Body of pancreas (tissue), 4 donors: ENCODE measurements at regions not wholly inside any gene's neighbourhood (a gene's known extent, or its start where the extent isn't known, plus 50 kb on each side); places are given as distances from the start of the nearest gene placed in this dataset.

Source experiments
- ATAC-seq: fragments of 150-250 bp; one replicate; pipeline ENCODE4 v1.9.1; 2016
- DNase-seq, 4 donors: peaks; one replicate each; pipeline ENCODE4 v3.0.0-alpha.2; 2019
- H3K27ac ChIP-seq, 4 donors: fragments of 200-600 bp; sonication (generic); 1 replicate in 3 of 4; 2 replicates in 1 of 4; pipeline versions ENCODE4 v1.5.1 to v1.6.1; 2016 to 2019; ENCODE audit warnings: mild to moderate bottlenecking in 1 of 4, mixed read lengths in 1 of 4, moderate library complexity in 1 of 4
- H3K27me3 ChIP-seq, 2 donors: fragments of 200-600 bp; sonication (generic); one replicate each; pipeline ENCODE4 v1.6.0; 2016; ENCODE audit warnings: mild to moderate bottlenecking in 1 of 2
- H3K36me3 ChIP-seq, 2 donors: fragments of 200-600 bp; sonication (generic); replicated peaks in 1 of 2; 2 replicates each; pipeline ENCODE4 v1.5.1; 2016; ENCODE audit warnings: low read depth in 2 of 2; ENCODE audit not compliant: insufficient read depth in 1 of 2
- H3K4me1 ChIP-seq: fragments of 200-600 bp; sonication (generic); one replicate; pipeline ENCODE4 v1.6.0; 2016
- H3K4me3 ChIP-seq, 2 donors: fragments of 200-600 bp; sonication (generic); 1 replicate in 1 of 2; 2 replicates in 1 of 2; pipeline ENCODE4 v1.5.1; 2016 to 2019
- H3K9me3 ChIP-seq, 3 donors: fragments of 200-600 bp; sonication (generic); 1 replicate in 2 of 3; 2 replicates in 1 of 3; pipeline ENCODE4 v1.5.1; 2016
- POLR2A ChIP-seq, 3 donors: fragments of 450-650 bp; IDR thresholded peaks; one replicate each; pipeline ENCODE4 v1.6.1; 2016; ENCODE audit warnings: antibody characterized with exemption in 3 of 3, mild to moderate bottlenecking in 2 of 3
- WGBS, 2 donors: methylation state at CpG; one replicate each; pipeline ENCODE4 v1.1.5; 2017; 5-methylcytosine and 5-hydroxymethylcytosine counted together
- intact Hi-C: fragments of 100-400 bp; cut with DNase I; formaldehyde crosslinking; loops from one replicate; pipeline ENCODE4 v1.15.1; 2023
- TF ChIP-seq, protein P1 (sequence below), 7 experiments: fragments of 450-650 bp in 4 of 7; fragments of 200-600 bp in 3 of 7; sonication (generic) in 3 of 7; IDR thresholded peaks; one replicate each; pipeline ENCODE4 v1.5.1; 2016 to 2019; ENCODE audit warnings: antibody characterized with exemption in 7 of 7

DNA sequence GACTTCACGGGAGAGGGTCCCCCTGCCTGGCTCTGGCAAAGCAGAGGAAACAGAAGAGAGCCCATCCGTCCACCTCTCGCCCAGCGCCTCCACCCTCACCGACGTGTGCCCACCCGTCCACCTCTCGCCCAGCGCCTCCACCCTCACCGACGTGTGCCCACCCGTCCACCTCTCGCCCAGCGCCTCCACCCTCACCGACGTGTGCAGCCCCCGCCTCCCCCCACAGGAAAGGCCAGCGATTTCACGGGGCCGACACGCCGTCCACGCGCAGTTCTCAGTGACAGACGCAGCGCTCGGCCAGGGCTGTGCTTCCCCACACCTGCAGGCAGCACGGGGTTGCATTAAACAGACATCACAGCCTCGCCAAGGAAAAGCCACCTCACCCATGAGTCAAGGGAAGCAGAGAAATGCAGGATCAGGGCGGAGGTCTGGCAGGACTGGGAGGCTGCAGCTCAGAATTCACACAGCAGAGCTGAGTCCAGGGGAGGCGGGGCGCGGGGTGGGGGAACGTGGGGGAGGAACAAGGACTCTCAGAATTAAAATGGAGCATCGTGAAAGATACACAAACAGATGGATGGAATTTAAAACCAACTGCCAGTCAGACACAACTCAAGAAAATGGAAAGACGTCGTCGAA is 377.7 kb downstream of the BRD1 start:
- DNase-seq (no peak), ATAC-seq (no peak)
- intact Hi-C loops: no loop called here
- H3K4me1 ChIP-seq: no peaks in the 10 kb centered on the region
- no peaks in the 10 kb centered on the region for H3K27me3 ChIP-seq
- no peaks in the 10 kb centered on the region for H3K9me3 ChIP-seq
- no peak overlapping the region for H3K27ac ChIP-seq
- no peak for TF ChIP-seq POLR2A (IDR thresholded peaks at IDR 0.05)
- TF ChIP-seq, protein P1, sequence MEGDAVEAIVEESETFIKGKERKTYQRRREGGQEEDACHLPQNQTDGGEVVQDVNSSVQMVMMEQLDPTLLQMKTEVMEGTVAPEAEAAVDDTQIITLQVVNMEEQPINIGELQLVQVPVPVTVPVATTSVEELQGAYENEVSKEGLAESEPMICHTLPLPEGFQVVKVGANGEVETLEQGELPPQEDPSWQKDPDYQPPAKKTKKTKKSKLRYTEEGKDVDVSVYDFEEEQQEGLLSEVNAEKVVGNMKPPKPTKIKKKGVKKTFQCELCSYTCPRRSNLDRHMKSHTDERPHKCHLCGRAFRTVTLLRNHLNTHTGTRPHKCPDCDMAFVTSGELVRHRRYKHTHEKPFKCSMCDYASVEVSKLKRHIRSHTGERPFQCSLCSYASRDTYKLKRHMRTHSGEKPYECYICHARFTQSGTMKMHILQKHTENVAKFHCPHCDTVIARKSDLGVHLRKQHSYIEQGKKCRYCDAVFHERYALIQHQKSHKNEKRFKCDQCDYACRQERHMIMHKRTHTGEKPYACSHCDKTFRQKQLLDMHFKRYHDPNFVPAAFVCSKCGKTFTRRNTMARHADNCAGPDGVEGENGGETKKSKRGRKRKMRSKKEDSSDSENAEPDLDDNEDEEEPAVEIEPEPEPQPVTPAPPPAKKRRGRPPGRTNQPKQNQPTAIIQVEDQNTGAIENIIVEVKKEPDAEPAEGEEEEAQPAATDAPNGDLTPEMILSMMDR (IDR thresholded peaks at IDR 0.05): no peak
- no peak overlapping the region for H3K4me3 ChIP-seq
- no peaks in the 10 kb centered on the region for H3K36me3 ChIP-seq
- WGBS, 2 donors: 10 to 17% methylated on average over 24 to 38 of the region's 38 CpGs

DNA sequence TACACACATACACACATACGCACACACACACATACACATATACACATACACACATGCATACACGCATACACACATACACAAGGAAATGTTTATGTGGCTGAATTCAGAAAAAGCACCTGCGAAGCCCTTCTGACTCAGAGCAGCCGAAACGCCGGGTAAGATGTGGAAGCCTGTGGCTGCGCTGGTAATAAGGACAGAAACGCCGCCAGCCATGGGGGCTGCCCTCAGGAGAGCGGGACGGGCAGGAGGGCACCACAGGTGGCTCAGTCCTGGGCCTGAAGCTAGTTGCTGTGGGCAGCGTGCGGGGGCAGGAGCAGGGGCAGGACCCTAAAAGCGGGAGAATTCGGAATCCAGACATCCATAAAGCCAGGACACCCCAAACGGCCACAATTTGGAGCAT is 378.3 kb downstream of the BRD1 start:
- no peak overlapping the region for H3K27ac ChIP-seq
- no peaks in the 10 kb centered on the region for H3K36me3 ChIP-seq
- H3K4me3 ChIP-seq: no peak overlapping the region
- H3K9me3 ChIP-seq: no peaks in the 10 kb centered on the region
- H3K27me3 ChIP-seq: no peaks in the 10 kb centered on the region
- H3K4me1 ChIP-seq: no peaks in the 10 kb centered on the region
- no peak for ATAC-seq
- intact Hi-C loops: no loop called here
- no peak for TF ChIP-seq POLR2A (IDR thresholded peaks at IDR 0.05)
- TF ChIP-seq, protein P1 (IDR thresholded peaks at IDR 0.05): no peak
- WGBS, 2 donors: 41 to 70% methylated on average over 14 to 16 of the region's 16 CpGs
- DNase-seq: no peak

DNA sequence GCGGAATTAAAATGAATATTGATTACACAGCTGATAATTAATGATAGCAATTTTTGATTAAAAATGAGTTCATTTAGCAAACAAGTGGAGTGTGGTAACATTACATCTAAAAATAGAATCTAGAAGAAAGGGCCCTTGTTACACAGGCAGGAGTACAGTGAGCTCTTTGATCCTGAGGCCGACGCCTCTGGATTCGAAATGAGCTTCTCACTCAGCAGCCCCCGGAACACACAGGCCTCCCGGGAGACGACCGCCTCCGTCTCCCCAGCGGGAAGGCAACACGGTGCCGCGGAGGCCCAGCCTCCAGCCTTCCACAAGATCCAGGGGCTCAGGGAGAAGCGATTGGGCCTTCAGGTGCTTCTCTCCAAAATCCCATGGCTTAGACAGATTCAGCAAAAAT is 379.1 kb downstream of the BRD1 start:
- Histone ChIP-seq H3K4me1 (no peaks in the 10 kb centered on the region), H3K36me3 (no peaks in the 10 kb centered on the region), H3K27ac (no peak overlapping the region), H3K9me3 (no peaks in the 10 kb centered on the region), H3K4me3 (no peak overlapping the region), H3K27me3 (no peaks in the 10 kb centered on the region)
- ATAC-seq (no peak), DNase-seq (no peak)
- no peak for TF ChIP-seq POLR2A (IDR thresholded peaks at IDR 0.05)
- TF ChIP-seq, protein P1 (IDR thresholded peaks at IDR 0.05): no peak
- 10 to 15% methylated on average over 10 to 14 of the region's 14 CpGs for WGBS, 2 donors
- intact Hi-C loops: no loop called here

DNA sequence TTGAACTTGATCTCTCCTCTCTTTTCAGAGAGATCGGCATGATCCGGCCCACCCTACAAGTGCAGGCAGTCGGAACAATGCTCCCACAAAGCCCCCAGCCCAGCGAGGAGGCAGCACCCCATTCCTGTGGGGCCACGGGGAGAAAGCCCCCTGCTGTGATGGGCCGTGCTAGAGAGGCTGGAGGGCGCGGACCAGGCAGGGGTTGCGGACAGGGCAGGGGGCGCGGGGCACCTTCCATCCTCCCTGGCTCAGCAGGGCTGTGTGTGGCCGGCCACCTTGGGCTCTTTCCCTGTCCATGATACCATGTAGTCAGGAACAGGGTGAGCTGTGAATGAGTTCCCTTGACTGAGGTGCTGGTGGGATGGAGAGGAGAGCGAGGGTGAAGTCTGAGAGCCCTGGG is 379.8 kb downstream of the BRD1 start:
- no peak for ATAC-seq
- Histone ChIP-seq H3K4me3 (no peak overlapping the region), H3K9me3 (no peaks in the 10 kb centered on the region), H3K27ac (no peak overlapping the region), H3K4me1 (no peaks in the 10 kb centered on the region), H3K27me3 (no peaks in the 10 kb centered on the region), H3K36me3 (no peaks in the 10 kb centered on the region)
- WGBS, 2 donors: 59 to 75% methylated on average over 5 to 13 of the region's 13 CpGs
- intact Hi-C loops: no loop called here
- DNase-seq: no peak
- TF ChIP-seq, protein P1 (IDR thresholded peaks at IDR 0.05): no peak
- no peak for TF ChIP-seq POLR2A (IDR thresholded peaks at IDR 0.05)
